Ishikawa (cell line): ENCODE measurements at regions not wholly inside any gene's neighbourhood (a gene's known extent, or its start where the extent isn't known, plus 50 kb on each side); places are given as distances from the start of the nearest gene placed in this dataset.

ENCODE experiments used
- CEBPB ChIP-seq: IDR thresholded peaks from 2 replicates; pipeline ENCODE4 v1.6.1; 2012
- CREB1 ChIP-seq: IDR thresholded peaks from 2 replicates; pipeline ENCODE4 v1.6.1; 2012; ENCODE audit warnings: low read depth
- EGR1 ChIP-seq: IDR thresholded peaks from 2 replicates; pipeline ENCODE4 v1.6.1; 2012
- EP300 ChIP-seq: IDR thresholded peaks from 2 replicates; pipeline ENCODE4 v1.6.1; 2012; ENCODE audit warnings: borderline replicate concordance
- FOXM1 ChIP-seq: IDR thresholded peaks from 2 replicates; pipeline ENCODE4 v1.6.1; 2012; ENCODE audit warnings: low read depth, borderline replicate concordance
- NFIC ChIP-seq: IDR thresholded peaks from 2 replicates; pipeline ENCODE4 v1.6.1; 2012
- RAD21 ChIP-seq: IDR thresholded peaks from 2 replicates; pipeline ENCODE4 v1.6.1; 2012; ENCODE audit warnings: low read depth
- TAF1 ChIP-seq: IDR thresholded peaks from 2 replicates; pipeline ENCODE4 v1.6.1; 2012; ENCODE audit warnings: low read depth, mild to moderate bottlenecking
- TCF12 ChIP-seq: IDR thresholded peaks from 2 replicates; pipeline ENCODE4 v1.6.1; 2012; ENCODE audit warnings: low read depth
- TEAD4 ChIP-seq: IDR thresholded peaks from 2 replicates; pipeline ENCODE4 v1.6.1; 2012
- USF1 ChIP-seq: IDR thresholded peaks from 2 replicates; pipeline ENCODE4 v1.6.1; 2012
- YY1 ChIP-seq: IDR thresholded peaks from 2 replicates; pipeline ENCODE4 v1.6.1; 2012; ENCODE audit warnings: low read depth
- ZBTB7A ChIP-seq: IDR thresholded peaks from 2 replicates; pipeline ENCODE4 v1.6.1; 2012; ENCODE audit warnings: low read depth
- TF ChIP-seq, protein P1 (sequence below): IDR thresholded peaks from 2 replicates; pipeline ENCODE4 v1.6.1; 2012; ENCODE audit warnings: low read depth, mild to moderate bottlenecking
- TF ChIP-seq, protein P2 (sequence below): IDR thresholded peaks from 2 replicates; pipeline ENCODE4 v1.6.1; 2012

DNA sequence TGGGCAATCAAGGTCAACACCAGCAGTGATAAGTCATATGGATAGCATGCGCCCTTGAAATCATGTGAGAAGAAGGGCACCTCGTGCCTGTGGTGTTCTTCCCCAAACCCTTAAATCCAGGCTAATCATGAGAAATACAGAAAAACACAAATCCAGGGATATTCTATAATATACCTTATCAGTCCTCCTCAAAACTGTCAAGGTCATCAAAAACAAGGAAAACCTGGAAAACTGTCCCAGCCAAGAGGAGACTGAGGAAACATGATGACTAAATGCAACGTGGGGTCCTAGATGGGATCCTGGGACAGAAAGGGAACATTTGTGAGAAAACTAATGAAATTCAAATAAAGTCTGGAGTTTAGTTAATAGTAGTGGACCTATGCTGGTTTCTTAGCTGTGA, 201.8 kb upstream of the FAM9B start:
- TF ChIP-seq RAD21 (no peak), CREB1 (no peak), USF1 (no peak), EGR1 (no peak), NFIC (no peak), CEBPB (no peak), TCF12 (no peak), ZBTB7A (no peak), YY1 (no peak), TAF1 (no peak), EP300 (no peak), FOXM1 (no peak), TEAD4 (no peak)
- TF ChIP-seq, protein P1, sequence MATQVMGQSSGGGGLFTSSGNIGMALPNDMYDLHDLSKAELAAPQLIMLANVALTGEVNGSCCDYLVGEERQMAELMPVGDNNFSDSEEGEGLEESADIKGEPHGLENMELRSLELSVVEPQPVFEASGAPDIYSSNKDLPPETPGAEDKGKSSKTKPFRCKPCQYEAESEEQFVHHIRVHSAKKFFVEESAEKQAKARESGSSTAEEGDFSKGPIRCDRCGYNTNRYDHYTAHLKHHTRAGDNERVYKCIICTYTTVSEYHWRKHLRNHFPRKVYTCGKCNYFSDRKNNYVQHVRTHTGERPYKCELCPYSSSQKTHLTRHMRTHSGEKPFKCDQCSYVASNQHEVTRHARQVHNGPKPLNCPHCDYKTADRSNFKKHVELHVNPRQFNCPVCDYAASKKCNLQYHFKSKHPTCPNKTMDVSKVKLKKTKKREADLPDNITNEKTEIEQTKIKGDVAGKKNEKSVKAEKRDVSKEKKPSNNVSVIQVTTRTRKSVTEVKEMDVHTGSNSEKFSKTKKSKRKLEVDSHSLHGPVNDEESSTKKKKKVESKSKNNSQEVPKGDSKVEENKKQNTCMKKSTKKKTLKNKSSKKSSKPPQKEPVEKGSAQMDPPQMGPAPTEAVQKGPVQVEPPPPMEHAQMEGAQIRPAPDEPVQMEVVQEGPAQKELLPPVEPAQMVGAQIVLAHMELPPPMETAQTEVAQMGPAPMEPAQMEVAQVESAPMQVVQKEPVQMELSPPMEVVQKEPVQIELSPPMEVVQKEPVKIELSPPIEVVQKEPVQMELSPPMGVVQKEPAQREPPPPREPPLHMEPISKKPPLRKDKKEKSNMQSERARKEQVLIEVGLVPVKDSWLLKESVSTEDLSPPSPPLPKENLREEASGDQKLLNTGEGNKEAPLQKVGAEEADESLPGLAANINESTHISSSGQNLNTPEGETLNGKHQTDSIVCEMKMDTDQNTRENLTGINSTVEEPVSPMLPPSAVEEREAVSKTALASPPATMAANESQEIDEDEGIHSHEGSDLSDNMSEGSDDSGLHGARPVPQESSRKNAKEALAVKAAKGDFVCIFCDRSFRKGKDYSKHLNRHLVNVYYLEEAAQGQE, result no peak
- TF ChIP-seq, protein P2, sequence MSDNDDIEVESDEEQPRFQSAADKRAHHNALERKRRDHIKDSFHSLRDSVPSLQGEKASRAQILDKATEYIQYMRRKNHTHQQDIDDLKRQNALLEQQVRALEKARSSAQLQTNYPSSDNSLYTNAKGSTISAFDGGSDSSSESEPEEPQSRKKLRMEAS, result no peak

DNA sequence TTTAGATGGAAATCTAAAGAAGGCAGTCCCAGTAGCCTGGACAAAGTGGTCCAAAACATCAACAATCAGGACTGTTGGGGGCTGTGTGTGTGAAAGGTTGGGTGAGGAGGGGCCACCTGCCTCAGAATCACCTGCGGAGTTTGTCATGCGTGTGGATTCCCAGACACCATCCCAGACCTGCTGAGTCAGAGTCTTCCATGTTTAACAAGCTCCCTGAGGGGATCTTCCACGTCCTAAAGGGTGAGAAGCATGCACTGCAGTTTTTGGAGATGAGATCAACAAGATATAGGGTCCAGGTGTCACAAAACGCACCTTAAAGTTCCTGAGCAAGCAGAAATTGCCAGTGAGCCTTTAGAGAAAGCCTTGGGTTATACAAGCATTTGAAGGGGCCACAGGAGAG, 207.0 kb upstream of the FAM9B start:
- TF ChIP-seq RAD21, result no peak
- TF ChIP-seq YY1, result no peak
- TF ChIP-seq, protein P2, result no peak
- TF ChIP-seq TCF12, result no peak
- no peak for TF ChIP-seq TEAD4
- TF ChIP-seq ZBTB7A, result no peak
- TF ChIP-seq NFIC, result no peak
- TF ChIP-seq EGR1, result no peak
- no peak for TF ChIP-seq USF1
- TF ChIP-seq TAF1, result no peak
- TF ChIP-seq FOXM1, result no peak
- TF ChIP-seq CREB1, result no peak
- no peak for TF ChIP-seq EP300
- TF ChIP-seq, protein P1, result no peak
- TF ChIP-seq CEBPB, result no peak

DNA sequence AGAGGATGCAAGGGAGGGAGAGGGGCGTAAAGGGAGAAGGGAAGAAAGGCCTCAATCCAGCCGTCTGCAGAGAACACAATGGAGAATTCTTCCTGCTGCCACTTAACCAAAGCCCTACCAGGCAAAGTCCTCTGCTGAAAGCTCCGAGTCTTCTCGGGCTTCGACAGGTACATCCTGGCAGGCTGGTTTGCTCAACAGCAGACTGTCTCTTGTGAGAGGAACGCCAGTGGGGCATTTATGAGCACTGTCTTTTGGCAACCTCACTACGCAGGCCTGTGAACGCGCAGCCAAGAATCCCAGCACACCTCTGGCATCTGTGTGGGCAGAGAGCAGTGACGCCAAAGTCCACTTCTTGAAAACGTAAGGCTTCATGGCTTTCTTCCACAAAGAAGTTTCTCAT, 207.5 kb upstream of the FAM9B start:
- TF ChIP-seq RAD21 (no peak), YY1 (no peak), CREB1 (no peak), ZBTB7A (no peak), CEBPB (no peak), TAF1 (no peak), EP300 (no peak), FOXM1 (no peak), EGR1 (no peak), TCF12 (no peak), TEAD4 (no peak), USF1 (no peak), NFIC (no peak)
- TF ChIP-seq, protein P1, result no peak
- TF ChIP-seq, protein P2, result no peak
